ENCODE measurements at regions not wholly inside any gene's neighbourhood (a gene's known extent, or its start where the extent isn't known, plus 50 kb on each side); places are given as distances from the start of the nearest gene placed in this dataset.

- H3K27me3 ChIP-seq (ENCODE audit: control insufficient read depth in 4 of 4, insufficient read depth in 4 of 4, low read length in 3 of 4), result no peaks in the 10 kb centered on the region
- H3K9me3 ChIP-seq (ENCODE audit: control insufficient read depth in 4 of 4, low read length in 3 of 4), result no peaks in the 10 kb centered on the region
- H3K27ac ChIP-seq (ENCODE audit: low read depth in 1 of 2, low read length in 2 of 2), result no peak overlapping the region
- TF ChIP-seq FOXA2 (IDR thresholded peaks at IDR 0.05) (no peak), SP1 (IDR thresholded peaks at IDR 0.05) (no peak), NR2F2 (IDR thresholded peaks at IDR 0.05) (no peak), RAD21 (IDR thresholded peaks at IDR 0.05) (no peak), MAX (IDR thresholded peaks at IDR 0.05) (no peak), ZBTB33 (IDR thresholded peaks at IDR 0.05) (no peak), HNF4A (conservative IDR thresholded peaks at IDR 0.05) (no peak), JUND (IDR thresholded peaks at IDR 0.05) (no peak), RXRA (IDR thresholded peaks at IDR 0.05) (no peak), CTCF (IDR thresholded peaks at IDR 0.05; ENCODE audit: low read depth, low read length, missing input control) (no peak), REST (IDR thresholded peaks at IDR 0.05) (no peak), YY1 (IDR thresholded peaks at IDR 0.05) (no peak), ATF3 (IDR thresholded peaks at IDR 0.05) (no peak), EGR1 (IDR thresholded peaks at IDR 0.05; ENCODE audit: low read depth in 2 of 2) (no peak), GABPA (IDR thresholded peaks at IDR 0.05 in 1 of 2, conservative IDR thresholded peaks at IDR 0.05 in 1 of 2) (no peak), HNF4G (IDR thresholded peaks at IDR 0.05) (no peak), TAF1 (conservative IDR thresholded peaks at IDR 0.05) (no peak), FOXA1 (IDR thresholded peaks at IDR 0.05) (no peak)
- H3K4me3 ChIP-seq (ENCODE audit: low read depth in 1 of 3, low read length in 3 of 3), result no peak overlapping the region
- no peak overlapping the region for H3K9ac ChIP-seq (ENCODE audit: low read depth in 1 of 2, low read length in 2 of 2)
- H3K36me3 ChIP-seq (ENCODE audit: control insufficient read depth in 4 of 4, insufficient read depth in 3 of 4, low read depth in 1 of 4, low read length in 3 of 4), result no peaks in the 10 kb centered on the region
- DNase-seq (ENCODE audit: low spot score), result no peak
- H3K4me1 ChIP-seq (ENCODE audit: control insufficient read depth in 4 of 4, insufficient read depth in 4 of 4, low read length in 3 of 4), result no peaks in the 10 kb centered on the region
Measured at GRCh38 chr7:116120839-116121238, 89.5 kb upstream of the TES start.

Data from liver (tissue), 7 donors.